Liver (tissue), 8 donors: ENCODE measurements at regions not wholly inside any gene's neighbourhood (a gene's known extent, or its start where the extent isn't known, plus 50 kb on each side); places are given as distances from the start of the nearest gene placed in this dataset.

ENCODE experiments used
- DNase-seq: peaks from one replicate; pipeline ENCODE4 v3.0.0-alpha.2; 2017; ENCODE audit warnings: low spot score
- H3K27ac ChIP-seq, 2 donors: one replicate each; pipeline ENCODE4 v1.7.0; 2013; ENCODE audit warnings: inconsistent platforms in 2 of 2, low read length in 2 of 2, control low read depth in 1 of 2, low read depth in 1 of 2, mild to moderate bottlenecking in 1 of 2
- H3K27me3 ChIP-seq, 4 donors: one replicate each; pipeline versions ENCODE4 v1.6.1 to v1.7.0; 2013; ENCODE audit warnings: low read length in 3 of 4, inconsistent platforms in 1 of 4, mild to moderate bottlenecking in 1 of 4, moderate library complexity in 1 of 4; ENCODE audit not compliant: control insufficient read depth in 4 of 4, insufficient read depth in 4 of 4
- H3K36me3 ChIP-seq, 4 donors: one replicate each; pipeline versions ENCODE4 v1.6.1 to v1.7.0; 2013; ENCODE audit warnings: low read length in 3 of 4, mild to moderate bottlenecking in 3 of 4, low read depth in 1 of 4, moderate library complexity in 1 of 4; ENCODE audit not compliant: control insufficient read depth in 4 of 4, insufficient read depth in 3 of 4
- H3K4me1 ChIP-seq, 4 donors: one replicate each; pipeline versions ENCODE4 v1.6.1 to v1.7.0; 2013; ENCODE audit warnings: low read length in 3 of 4, mild to moderate bottlenecking in 3 of 4, moderate library complexity in 1 of 4; ENCODE audit not compliant: control insufficient read depth in 4 of 4, insufficient read depth in 4 of 4
- H3K4me3 ChIP-seq, 3 donors: one replicate each; pipeline versions ENCODE4 v1.6.1 to v1.7.0; 2013; ENCODE audit warnings: low read length in 3 of 3, control low read depth in 1 of 3, low read depth in 1 of 3, mild to moderate bottlenecking in 1 of 3
- H3K9ac ChIP-seq, 2 donors: one replicate each; pipeline ENCODE4 v1.7.0; 2013; ENCODE audit warnings: low read length in 2 of 2, mild to moderate bottlenecking in 2 of 2, moderate library complexity in 2 of 2, control low read depth in 1 of 2, low read depth in 1 of 2
- H3K9me3 ChIP-seq, 4 donors: one replicate each; pipeline versions ENCODE4 v1.6.1 to v1.7.0; 2013; ENCODE audit warnings: low read length in 3 of 4; ENCODE audit not compliant: control insufficient read depth in 4 of 4
- EGR1 ChIP-seq, 2 donors: IDR thresholded peaks; 2 replicates each; pipeline ENCODE4 v1.6.1; 2016 to 2018; ENCODE audit warnings: antibody characterized with exemption in 2 of 2, low read depth in 2 of 2
- FOXA1 ChIP-seq: IDR thresholded peaks from 2 replicates; pipeline ENCODE4 v1.6.1; 2016; ENCODE audit warnings: antibody characterized with exemption
- FOXA2 ChIP-seq: IDR thresholded peaks from 2 replicates; pipeline ENCODE4 v1.6.1; 2016; ENCODE audit warnings: antibody characterized with exemption
- GABPA ChIP-seq, 2 donors: IDR thresholded peaks in 1 of 2; conservative IDR thresholded peaks in 1 of 2; 2 replicates each; pipeline ENCODE4 v1.6.1; 2016; ENCODE audit warnings: antibody characterized with exemption in 2 of 2, mild to moderate bottlenecking in 1 of 2, moderate library complexity in 1 of 2
- HNF4A ChIP-seq, 2 donors: conservative IDR thresholded peaks; 2 replicates each; pipeline ENCODE4 v1.6.1; 2016; ENCODE audit warnings: antibody characterized with exemption in 2 of 2, mild to moderate bottlenecking in 2 of 2
- HNF4G ChIP-seq: IDR thresholded peaks from 2 replicates; pipeline ENCODE4 v1.6.1; 2016; ENCODE audit warnings: antibody characterized with exemption
- JUND ChIP-seq, 2 donors: IDR thresholded peaks; 2 replicates each; pipeline ENCODE4 v1.6.1; 2016; ENCODE audit warnings: antibody characterized with exemption in 2 of 2
- NR2F2 ChIP-seq: IDR thresholded peaks from 2 replicates; pipeline ENCODE4 v1.6.1; 2016; ENCODE audit warnings: antibody characterized with exemption
- RAD21 ChIP-seq, 2 donors: IDR thresholded peaks; 2 replicates each; pipeline ENCODE4 v1.6.1; 2016; ENCODE audit warnings: antibody characterized with exemption in 2 of 2, mild to moderate bottlenecking in 2 of 2
- REST ChIP-seq: IDR thresholded peaks from 2 replicates; pipeline ENCODE4 v1.6.1; 2016; ENCODE audit warnings: antibody characterized with exemption, mild to moderate bottlenecking
- RXRA ChIP-seq, 2 donors: IDR thresholded peaks; 2 replicates each; pipeline ENCODE4 v1.6.1; 2017 to 2018; ENCODE audit warnings: antibody characterized with exemption in 2 of 2, mild to moderate bottlenecking in 1 of 2
- SP1 ChIP-seq: IDR thresholded peaks from 2 replicates; pipeline ENCODE4 v1.6.1; 2018; ENCODE audit warnings: antibody characterized with exemption, mild to moderate bottlenecking
- TAF1 ChIP-seq: conservative IDR thresholded peaks from 2 replicates; pipeline ENCODE4 v1.6.1; 2016; ENCODE audit warnings: antibody characterized with exemption, mild to moderate bottlenecking
- YY1 ChIP-seq: IDR thresholded peaks from 2 replicates; pipeline ENCODE4 v1.6.1; 2016; ENCODE audit warnings: antibody characterized with exemption, mild to moderate bottlenecking
- WGBS: extraction: QIAGEN DNeasy Blood & Tissue Kit; methylation state at CpG from one replicate; pipeline ENCODE4 v1.1.7; 2013; 5-methylcytosine and 5-hydroxymethylcytosine counted together
- TF ChIP-seq, protein P1 (sequence below): IDR thresholded peaks from 2 replicates; pipeline ENCODE4 v1.6.1; 2016; ENCODE audit warnings: antibody characterized with exemption
- TF ChIP-seq, protein P2 (sequence below): IDR thresholded peaks from 2 replicates; pipeline ENCODE4 v1.6.1; 2016; ENCODE audit warnings: antibody characterized with exemption
- TF ChIP-seq, protein P3 (sequence below): IDR thresholded peaks from 2 replicates; pipeline ENCODE4 v1.6.1; 2016; ENCODE audit warnings: antibody characterized with exemption
- TF ChIP-seq, protein P4 (sequence below): fragments of 150-350 bp; IDR thresholded peaks from 2 replicates; pipeline ENCODE4 v1.5.1; 2017; ENCODE audit warnings: improper control_type of control experiment, low read depth, low read length; ENCODE audit not compliant: missing input control
- donor health status: healthy.
- donor health status: healthy.
- donor health status: healthy.
- donor health status: healthy.
- donor health status: healthy.

DNA sequence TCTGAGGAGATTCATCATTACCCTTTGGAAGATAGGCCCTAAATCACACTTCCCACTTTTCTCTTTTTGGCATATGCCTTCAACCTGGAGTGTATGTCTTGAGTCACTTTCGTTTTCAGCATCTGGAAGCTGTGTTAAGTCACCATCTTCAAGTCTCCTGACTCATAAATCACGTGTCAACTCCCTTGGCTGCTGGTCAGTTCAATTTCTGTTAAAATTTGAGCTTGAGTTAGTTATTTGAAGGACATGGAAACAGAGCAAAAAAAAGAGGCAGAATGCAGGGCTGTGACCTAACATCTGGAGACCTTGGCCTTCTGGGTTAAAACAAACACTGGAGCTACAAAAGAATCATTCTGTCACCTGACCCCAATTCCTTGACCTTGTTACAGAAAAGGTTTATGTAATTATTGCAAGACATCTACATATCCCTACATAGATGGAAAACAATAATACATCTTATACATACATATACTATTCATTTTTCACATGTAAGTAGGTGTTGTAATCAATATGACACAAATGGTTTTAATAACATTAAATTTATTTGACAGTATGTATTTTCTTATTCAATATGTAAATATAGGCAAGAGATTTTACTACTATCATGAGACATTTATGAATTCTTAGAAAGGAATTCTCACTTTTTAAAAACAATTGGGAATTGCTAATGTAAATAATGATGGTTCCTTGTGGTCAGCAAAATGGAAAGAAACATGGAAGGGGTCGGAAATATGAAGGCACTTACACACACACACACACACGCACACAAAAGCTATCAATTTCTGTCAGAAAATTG, 169.7 kb upstream of the PHYHIPL start:
- H3K9ac ChIP-seq, result peak overlapping the region in 1 of 2 donors; percentile 27

GRCh38 chr10:59007307-59008025, 169.0 kb upstream of the PHYHIPL start:
- H3K36me3 ChIP-seq, result no peaks in the 10 kb centered on the region
- peak overlapping the region; percentile 89 to 93 for H3K27ac ChIP-seq
- WGBS, result 37% methylated on average over 3 of the region's 3 CpGs
- H3K4me1 ChIP-seq, result peaks cover 18 to 56% (median 36%) of the 10 kb centered on the region in 4 donors
- no peak for DNase-seq
- peak overlapping the region in 1 of 2 donors; percentile 32 for H3K9ac ChIP-seq
- TF ChIP-seq FOXA2, result peak; percentile 69
- peak; percentile 60 to 77 for TF ChIP-seq RXRA (IDR thresholded peaks at IDR 0.05)
- peak; percentile 71 for TF ChIP-seq TAF1
- TF ChIP-seq YY1, result peak; percentile 83
- TF ChIP-seq, protein P1, sequence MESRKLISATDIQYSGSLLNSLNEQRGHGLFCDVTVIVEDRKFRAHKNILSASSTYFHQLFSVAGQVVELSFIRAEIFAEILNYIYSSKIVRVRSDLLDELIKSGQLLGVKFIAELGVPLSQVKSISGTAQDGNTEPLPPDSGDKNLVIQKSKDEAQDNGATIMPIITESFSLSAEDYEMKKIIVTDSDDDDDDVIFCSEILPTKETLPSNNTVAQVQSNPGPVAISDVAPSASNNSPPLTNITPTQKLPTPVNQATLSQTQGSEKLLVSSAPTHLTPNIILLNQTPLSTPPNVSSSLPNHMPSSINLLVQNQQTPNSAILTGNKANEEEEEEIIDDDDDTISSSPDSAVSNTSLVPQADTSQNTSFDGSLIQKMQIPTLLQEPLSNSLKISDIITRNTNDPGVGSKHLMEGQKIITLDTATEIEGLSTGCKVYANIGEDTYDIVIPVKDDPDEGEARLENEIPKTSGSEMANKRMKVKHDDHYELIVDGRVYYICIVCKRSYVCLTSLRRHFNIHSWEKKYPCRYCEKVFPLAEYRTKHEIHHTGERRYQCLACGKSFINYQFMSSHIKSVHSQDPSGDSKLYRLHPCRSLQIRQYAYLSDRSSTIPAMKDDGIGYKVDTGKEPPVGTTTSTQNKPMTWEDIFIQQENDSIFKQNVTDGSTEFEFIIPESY, result no peak
- no peak for TF ChIP-seq NR2F2
- TF ChIP-seq, protein P2, sequence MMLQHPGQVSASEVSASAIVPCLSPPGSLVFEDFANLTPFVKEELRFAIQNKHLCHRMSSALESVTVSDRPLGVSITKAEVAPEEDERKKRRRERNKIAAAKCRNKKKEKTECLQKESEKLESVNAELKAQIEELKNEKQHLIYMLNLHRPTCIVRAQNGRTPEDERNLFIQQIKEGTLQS, result no peak
- peak; percentile 93 for TF ChIP-seq SP1
- peak; percentile 86 for TF ChIP-seq REST
- TF ChIP-seq GABPA (IDR thresholded peaks at IDR 0.05 in 1 of 2, conservative IDR thresholded peaks at IDR 0.05 in 1 of 2), result no peak
- TF ChIP-seq HNF4A (conservative IDR thresholded peaks at IDR 0.05), result peak; percentile 92 to 94
- peak; percentile 13 for TF ChIP-seq FOXA1
- TF ChIP-seq HNF4G, result peak; percentile 77
- TF ChIP-seq EGR1 (IDR thresholded peaks at IDR 0.05; ENCODE audit: low read depth in 2 of 2), result peak in 1 of 2 donors; percentile 40
- TF ChIP-seq JUND (IDR thresholded peaks at IDR 0.05), result peak; percentile 73 to 86
- TF ChIP-seq, protein P3, sequence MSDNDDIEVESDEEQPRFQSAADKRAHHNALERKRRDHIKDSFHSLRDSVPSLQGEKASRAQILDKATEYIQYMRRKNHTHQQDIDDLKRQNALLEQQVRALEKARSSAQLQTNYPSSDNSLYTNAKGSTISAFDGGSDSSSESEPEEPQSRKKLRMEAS, result peak; percentile 76
- TF ChIP-seq, protein P4, sequence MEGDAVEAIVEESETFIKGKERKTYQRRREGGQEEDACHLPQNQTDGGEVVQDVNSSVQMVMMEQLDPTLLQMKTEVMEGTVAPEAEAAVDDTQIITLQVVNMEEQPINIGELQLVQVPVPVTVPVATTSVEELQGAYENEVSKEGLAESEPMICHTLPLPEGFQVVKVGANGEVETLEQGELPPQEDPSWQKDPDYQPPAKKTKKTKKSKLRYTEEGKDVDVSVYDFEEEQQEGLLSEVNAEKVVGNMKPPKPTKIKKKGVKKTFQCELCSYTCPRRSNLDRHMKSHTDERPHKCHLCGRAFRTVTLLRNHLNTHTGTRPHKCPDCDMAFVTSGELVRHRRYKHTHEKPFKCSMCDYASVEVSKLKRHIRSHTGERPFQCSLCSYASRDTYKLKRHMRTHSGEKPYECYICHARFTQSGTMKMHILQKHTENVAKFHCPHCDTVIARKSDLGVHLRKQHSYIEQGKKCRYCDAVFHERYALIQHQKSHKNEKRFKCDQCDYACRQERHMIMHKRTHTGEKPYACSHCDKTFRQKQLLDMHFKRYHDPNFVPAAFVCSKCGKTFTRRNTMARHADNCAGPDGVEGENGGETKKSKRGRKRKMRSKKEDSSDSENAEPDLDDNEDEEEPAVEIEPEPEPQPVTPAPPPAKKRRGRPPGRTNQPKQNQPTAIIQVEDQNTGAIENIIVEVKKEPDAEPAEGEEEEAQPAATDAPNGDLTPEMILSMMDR, result no peak
- peak; percentile 52 to 58 for TF ChIP-seq RAD21 (IDR thresholded peaks at IDR 0.05)
- H3K27me3 ChIP-seq, result no peaks in the 10 kb centered on the region
- H3K9me3 ChIP-seq, result no peaks in the 10 kb centered on the region
- no peak overlapping the region for H3K4me3 ChIP-seq

More for the DNA sequence above, 169.7 kb upstream of the PHYHIPL start:
- 31% methylated on average over 4 of the region's 4 CpGs for WGBS
- H3K4me3 ChIP-seq, result no peak overlapping the region
- no peak for DNase-seq
- TF ChIP-seq TAF1 (no peak), NR2F2 (peak; percentile 87), RXRA (IDR thresholded peaks at IDR 0.05) (peak; percentile 27 to 41), YY1 (no peak), HNF4A (conservative IDR thresholded peaks at IDR 0.05) (peak; percentile 31 to 46)
- TF ChIP-seq, protein P2, result no peak
- peaks cover 18 to 63% (median 39%) of the 10 kb centered on the region in 4 donors for H3K4me1 ChIP-seq
- no peaks in the 10 kb centered on the region for H3K9me3 ChIP-seq
- peak overlapping the region; percentile 89 to 93 for H3K27ac ChIP-seq
- no peaks in the 10 kb centered on the region for H3K36me3 ChIP-seq
- H3K27me3 ChIP-seq, result no peaks in the 10 kb centered on the region
